ENCODE measurements at regions not wholly inside any gene's neighbourhood (a gene's known extent, or its start where the extent isn't known, plus 50 kb on each side); places are given as distances from the start of the nearest gene placed in this dataset.

DNA sequence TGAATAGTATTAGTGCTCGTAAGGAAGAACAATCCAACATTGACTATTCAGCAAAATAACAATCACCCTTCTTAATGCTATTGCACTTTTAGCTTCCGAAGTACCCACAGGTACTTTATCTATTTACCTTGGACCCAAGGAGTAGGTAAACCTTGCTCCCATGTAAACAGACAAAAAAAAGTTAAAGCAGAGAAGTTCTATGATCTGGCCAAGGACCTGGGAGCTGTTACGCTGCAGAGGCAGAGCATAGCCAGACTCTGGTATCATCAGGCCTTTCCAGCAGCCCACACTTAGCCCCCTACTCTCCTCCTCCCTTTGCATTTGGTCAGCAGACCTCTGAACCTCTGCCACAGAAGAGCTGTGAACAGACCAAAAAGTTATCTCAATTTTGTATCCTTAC, 130.3 kb upstream of the TPM1 start:
- ChIA-PET POLR2A (interaction anchor here (0.6 to 1.0 kb wide), 3 partner anchors 15 to 130 kb away, joined by 3 to 4 read pairs (median 3); partner anchors contain the start of gene TPM1), CTCF (interaction anchor here (0.9 kb wide), 2 partner anchors 14 to 64 kb away, joined by 3 read pairs; no protein-coding TSS in a partner anchor)
- TF ChIP-seq, protein P1, sequence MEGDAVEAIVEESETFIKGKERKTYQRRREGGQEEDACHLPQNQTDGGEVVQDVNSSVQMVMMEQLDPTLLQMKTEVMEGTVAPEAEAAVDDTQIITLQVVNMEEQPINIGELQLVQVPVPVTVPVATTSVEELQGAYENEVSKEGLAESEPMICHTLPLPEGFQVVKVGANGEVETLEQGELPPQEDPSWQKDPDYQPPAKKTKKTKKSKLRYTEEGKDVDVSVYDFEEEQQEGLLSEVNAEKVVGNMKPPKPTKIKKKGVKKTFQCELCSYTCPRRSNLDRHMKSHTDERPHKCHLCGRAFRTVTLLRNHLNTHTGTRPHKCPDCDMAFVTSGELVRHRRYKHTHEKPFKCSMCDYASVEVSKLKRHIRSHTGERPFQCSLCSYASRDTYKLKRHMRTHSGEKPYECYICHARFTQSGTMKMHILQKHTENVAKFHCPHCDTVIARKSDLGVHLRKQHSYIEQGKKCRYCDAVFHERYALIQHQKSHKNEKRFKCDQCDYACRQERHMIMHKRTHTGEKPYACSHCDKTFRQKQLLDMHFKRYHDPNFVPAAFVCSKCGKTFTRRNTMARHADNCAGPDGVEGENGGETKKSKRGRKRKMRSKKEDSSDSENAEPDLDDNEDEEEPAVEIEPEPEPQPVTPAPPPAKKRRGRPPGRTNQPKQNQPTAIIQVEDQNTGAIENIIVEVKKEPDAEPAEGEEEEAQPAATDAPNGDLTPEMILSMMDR (IDR thresholded peaks at IDR 0.05; ENCODE audit: insufficient read depth, low read length, missing control alignments), result no peak
- H3K4me3 ChIP-seq (ENCODE audit: low read depth, low read length), result no peak overlapping the region
- DNase-seq (ENCODE audit: low read depth, low spot score), result no peak

DNA sequence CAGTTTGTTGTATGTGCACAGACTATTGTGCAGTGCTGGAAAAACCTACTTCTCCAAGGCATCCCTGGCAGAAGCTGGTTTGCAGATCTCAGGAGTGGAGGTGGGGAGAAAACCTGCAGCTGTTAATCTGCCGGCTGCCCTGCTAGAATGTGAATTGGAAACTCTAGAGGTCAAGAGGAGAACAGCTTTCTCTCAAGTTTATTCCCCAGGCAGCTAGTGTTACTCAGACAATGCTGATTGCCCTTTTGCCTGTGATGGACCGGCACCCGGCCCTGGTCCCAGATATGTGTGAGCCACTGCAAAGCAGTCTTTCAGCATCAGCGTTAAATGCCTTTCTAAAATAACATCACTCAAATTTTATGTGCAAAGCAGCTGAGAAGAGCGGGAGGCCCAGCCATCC, 129.7 kb upstream of the TPM1 start:
- ChIA-PET POLR2A (interaction anchor here (0.6 to 1.0 kb wide), 3 partner anchors 16 to 130 kb away, joined by 3 to 4 read pairs (median 3); partner anchors contain the start of gene TPM1), CTCF (interaction anchor here (0.9 kb wide), 2 partner anchors 13 to 64 kb away, joined by 3 read pairs; no protein-coding TSS in a partner anchor)
- no peak overlapping the region for H3K4me3 ChIP-seq (ENCODE audit: low read depth, low read length)
- DNase-seq (ENCODE audit: low read depth, low spot score), result no peak
- TF ChIP-seq, protein P1 (IDR thresholded peaks at IDR 0.05; ENCODE audit: insufficient read depth, low read length, missing control alignments), result no peak

DNA sequence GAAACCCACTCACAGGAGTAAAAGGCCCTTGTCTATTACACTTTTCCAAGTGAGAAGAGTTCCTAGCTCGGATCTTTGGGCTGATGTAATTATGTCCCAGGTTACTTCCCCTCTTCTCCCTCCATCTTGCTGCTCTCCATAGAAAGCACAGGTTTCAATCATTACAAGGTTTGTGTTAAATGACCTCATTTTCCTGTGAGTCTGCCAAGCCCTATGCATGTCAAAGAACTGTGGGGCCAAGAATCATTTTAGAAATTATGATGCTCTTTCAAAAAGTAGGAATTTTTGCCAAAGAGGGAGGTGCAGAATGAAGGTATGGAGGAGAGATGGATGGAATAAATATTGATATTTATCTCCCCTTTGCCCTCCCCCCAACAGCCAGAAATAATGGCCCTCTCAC, 129.3 kb upstream of the TPM1 start:
- TF ChIP-seq, protein P1 (IDR thresholded peaks at IDR 0.05; ENCODE audit: insufficient read depth, low read length, missing control alignments), result no peak
- H3K4me3 ChIP-seq (ENCODE audit: low read depth, low read length), result no peak overlapping the region
- no peak for DNase-seq (ENCODE audit: low read depth, low spot score)
- ChIA-PET POLR2A (interaction anchor here (0.9 kb wide), 1 partner anchor 129 kb away, joined by 4 read pairs; the partner anchor contains the start of gene TPM1), CTCF (interaction anchor here (0.9 kb wide), 1 partner anchor 65 kb away, joined by 3 read pairs; no protein-coding TSS in a partner anchor)

DNA sequence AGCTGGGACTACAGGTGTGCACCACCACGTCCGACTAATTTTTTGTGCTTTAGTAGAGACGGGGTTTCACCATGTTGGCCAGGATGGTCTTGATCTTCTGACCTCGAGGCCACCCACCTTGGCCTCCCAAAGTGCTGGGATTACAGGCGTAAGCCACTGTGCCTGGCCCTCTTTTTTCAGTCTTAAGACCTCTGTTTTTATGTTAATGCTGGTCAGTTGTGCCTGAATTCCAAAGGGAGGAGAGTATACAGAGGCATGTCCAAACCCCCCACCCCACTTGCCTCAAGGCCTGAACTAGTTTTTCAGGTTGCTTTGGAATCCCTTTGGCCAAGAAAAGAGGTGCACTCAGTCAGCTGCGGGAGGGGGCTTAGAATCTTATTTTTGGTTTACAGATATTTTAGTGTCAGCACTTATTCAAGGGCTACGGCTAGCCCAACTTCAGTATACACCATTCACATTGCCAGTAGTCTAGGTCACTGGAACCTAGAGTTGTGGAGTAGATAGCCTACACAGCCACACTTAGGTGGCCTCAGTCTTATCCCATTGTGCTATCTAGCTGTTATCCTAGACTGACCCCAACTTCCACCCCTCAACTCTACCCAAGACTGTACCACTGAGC, 128.0 kb upstream of the TPM1 start:
- H3K4me3 ChIP-seq (ENCODE audit: low read depth, low read length), result no peak overlapping the region
- ChIA-PET CTCF (no interaction called here), POLR2A (no interaction called here)
- TF ChIP-seq, protein P1 (IDR thresholded peaks at IDR 0.05; ENCODE audit: insufficient read depth, low read length, missing control alignments), result no peak
- no peak for DNase-seq (ENCODE audit: low read depth, low spot score)

DNA sequence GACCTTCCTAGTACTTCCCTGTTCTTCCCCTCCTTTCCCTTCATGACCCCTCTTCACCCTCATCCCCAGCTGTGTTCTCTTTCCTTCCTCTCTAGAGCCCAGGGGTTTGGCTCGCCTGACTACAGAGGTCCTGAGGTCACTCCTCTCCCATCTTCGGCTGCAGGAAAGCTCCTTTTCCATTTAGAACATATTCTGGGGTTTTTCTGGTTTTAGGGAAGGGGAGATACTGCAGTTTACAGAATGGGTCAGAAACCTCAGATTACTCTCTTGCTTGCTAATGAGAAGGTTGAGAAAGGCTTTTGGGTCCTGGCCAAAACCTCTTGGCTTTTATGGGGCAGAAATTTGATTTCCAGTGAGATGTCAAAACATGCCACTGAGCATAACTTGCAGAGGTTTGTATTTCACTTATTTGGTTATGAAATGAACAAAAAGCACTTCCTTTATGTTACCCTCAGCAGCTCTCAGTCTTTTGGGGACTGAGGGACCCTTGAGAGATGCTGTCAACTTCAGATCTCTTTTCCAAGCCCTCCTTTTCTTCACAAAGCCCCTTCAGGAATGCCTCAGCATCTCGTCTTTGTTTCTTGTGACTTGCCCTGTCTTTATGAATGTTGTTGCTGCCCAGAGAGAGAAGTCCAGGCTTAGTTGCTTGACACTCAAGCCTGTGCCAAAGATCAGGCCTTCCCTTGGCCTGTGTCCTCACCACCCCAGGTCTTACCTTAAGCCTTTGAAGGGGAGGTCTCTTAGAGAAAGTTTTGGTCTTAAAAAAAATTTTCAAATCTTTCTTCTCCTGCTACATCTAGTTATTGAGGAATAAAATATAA, 121.7 kb upstream of the TPM1 start:
- DNase-seq (ENCODE audit: low read depth, low spot score), result no peak
- CTCF ChIA-PET, result no interaction called here
- TF ChIP-seq, protein P1 (IDR thresholded peaks at IDR 0.05; ENCODE audit: insufficient read depth, low read length, missing control alignments), result no peak
- H3K4me3 ChIP-seq (ENCODE audit: low read depth, low read length), result no peak overlapping the region
- POLR2A ChIA-PET, result no interaction called here

DNA sequence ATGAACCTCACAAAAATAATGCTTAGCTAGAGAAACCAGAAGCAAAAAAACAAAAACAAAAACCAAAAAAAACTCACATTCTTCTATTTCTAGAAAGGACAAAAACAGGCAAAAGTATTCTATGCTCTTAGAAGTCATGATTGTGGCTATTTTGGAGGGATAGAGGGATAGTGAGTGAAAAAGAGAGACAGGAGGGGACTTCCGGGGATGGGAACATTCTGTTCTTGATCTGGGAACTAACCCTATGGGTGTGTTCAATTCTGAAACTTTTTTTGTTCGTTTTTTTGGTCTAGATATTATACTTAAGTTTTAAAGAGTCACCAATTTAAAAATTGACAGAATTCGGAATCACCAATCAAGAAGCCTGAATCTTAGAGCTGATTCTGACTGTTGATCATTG, 120.0 kb upstream of the TPM1 start:
- ChIA-PET POLR2A (no interaction called here), CTCF (no interaction called here)
- no peak for DNase-seq (ENCODE audit: low read depth, low spot score)
- H3K4me3 ChIP-seq (ENCODE audit: low read depth, low read length), result no peak overlapping the region
- TF ChIP-seq, protein P1 (IDR thresholded peaks at IDR 0.05; ENCODE audit: insufficient read depth, low read length, missing control alignments), result no peak
